PC-3 (cell line): ENCODE measurements at regions not wholly inside any gene's neighbourhood (a gene's known extent, or its start where the extent isn't known, plus 50 kb on each side); places are given as distances from the start of the nearest gene placed in this dataset.

Experiments
- CTCF ChIP-seq: fragments of 300-600 bp; sonication (generic); conservative IDR thresholded peaks from 2 replicates; pipeline ENCODE4 v1.5.1; 2017; ENCODE audit warnings: antibody characterized with exemption, low read depth, mild to moderate bottlenecking, low read length
- EZH2phosphoT487 ChIP-seq: fragments of 300-600 bp; sonication (generic); IDR thresholded peaks from 2 replicates; pipeline ENCODE4 v1.6.1; 2018; ENCODE audit warnings: mild to moderate bottlenecking, antibody characterized with exemption, low read length, borderline replicate concordance

- TF ChIP-seq CTCF (no peak), EZH2phosphoT487 (no peak)
Observed at GRCh38 chr9:13860019-13860418, 453.9 kb downstream of the NFIB start.
